ENCODE measurements at regions not wholly inside any gene's neighbourhood (a gene's known extent, or its start where the extent isn't known, plus 50 kb on each side); places are given as distances from the start of the nearest gene placed in this dataset.

GRCh38 chr11:43548916-43549315 is 131.6 kb upstream of the HSD17B12 start:
- H4K91ac ChIP-seq (ENCODE audit: insufficient read depth, low read depth, low read length): no peak overlapping the region
- H3K27me3 ChIP-seq (ENCODE audit: control insufficient read depth, insufficient read depth, low read length): peaks cover 44% of the 10 kb centered on the region
- CTCF ChIA-PET: no interaction called here
- no peaks in the 10 kb centered on the region for H3K4me1 ChIP-seq (ENCODE audit: control insufficient read depth, insufficient read depth, low read length)
- no peak overlapping the region for H2AK5ac ChIP-seq (ENCODE audit: low read depth, low read length)
- H3K4ac ChIP-seq (ENCODE audit: low read depth, low read length): no peak overlapping the region
- H3K14ac ChIP-seq (replicated peaks; ENCODE audit: low read depth, low read length): no peak overlapping the region
- H2BK5ac ChIP-seq (ENCODE audit: low read depth, low read length, poor library complexity, severe bottlenecking): no peak overlapping the region
- H3K18ac ChIP-seq (ENCODE audit: low read depth, low read length): no peak overlapping the region
- no peaks in the 10 kb centered on the region for H3K36me3 ChIP-seq (ENCODE audit: control insufficient read depth, insufficient read depth, low read length)
- no peak overlapping the region for H3K27ac ChIP-seq (ENCODE audit: insufficient read depth, low read length)
- H2BK15ac ChIP-seq (ENCODE audit: low read depth, low read length): no peak overlapping the region
- no peak overlapping the region for H2AFZ ChIP-seq (replicated peaks; ENCODE audit: low read length, poor library complexity)
- H3K4me3 ChIP-seq (ENCODE audit: insufficient read depth, low read depth, low read length): no peak overlapping the region
- no peak overlapping the region for H3K9ac ChIP-seq (ENCODE audit: low read depth, low read length)
- no peak overlapping the region for H4K5ac ChIP-seq (ENCODE audit: low read depth, low read length)
- no CpG with 5 or more reads among the region's 4 CpGs for WGBS, 2 experiments (ENCODE audit: extremely low coverage in 2 of 2, insufficient read length in 1 of 2)
- no peak overlapping the region for H3K4me2 ChIP-seq (ENCODE audit: low read depth, low read length)
- dilution Hi-C loops (cut with HindIII; ENCODE audit: low sequenced_read_pairs, unreplicated experiment): no loop called here
- no peak overlapping the region for H2AK9ac ChIP-seq (replicated peaks; ENCODE audit: low read depth, low read length, poor library complexity)
- no peaks in the 10 kb centered on the region for H3K9me1 ChIP-seq (ENCODE audit: insufficient read depth, low read length)
- no peaks in the 10 kb centered on the region for H4K20me1 ChIP-seq (ENCODE audit: insufficient read depth, low read length)
- no peaks in the 10 kb centered on the region for H3K9me3 ChIP-seq (ENCODE audit: control insufficient read depth, insufficient read depth, low read length)
- TF ChIP-seq USF2 (IDR thresholded peaks at IDR 0.05; ENCODE audit: low read depth, low read length): no peak
- TF ChIP-seq MAFK (IDR thresholded peaks at IDR 0.05; ENCODE audit: low read depth, low read length): no peak
- TF ChIP-seq CTCF (conservative IDR thresholded peaks at IDR 0.05; ENCODE audit: low read depth, low read length): no peak
- no peak for TF ChIP-seq FOS (IDR thresholded peaks at IDR 0.05; ENCODE audit: low read depth, low read length)
- TF ChIP-seq SMC3 (IDR thresholded peaks at IDR 0.05; ENCODE audit: low read depth, low read length): no peak
- no peak for TF ChIP-seq RCOR1 (IDR thresholded peaks at IDR 0.05; ENCODE audit: insufficient replicate concordance, low read length)
- TF ChIP-seq MAZ (IDR thresholded peaks at IDR 0.05; ENCODE audit: borderline replicate concordance, low read depth, low read length): no peak
- no peak for TF ChIP-seq CEBPB (IDR thresholded peaks at IDR 0.05; ENCODE audit: low read depth, low read length)
- no peak for TF ChIP-seq MXI1 (IDR thresholded peaks at IDR 0.05; ENCODE audit: borderline replicate concordance, low read depth, low read length)
- TF ChIP-seq RAD21 (IDR thresholded peaks at IDR 0.05; ENCODE audit: low read length): no peak
- no peak overlapping the region for H2BK120ac ChIP-seq (ENCODE audit: low read depth, low read length)
- H3K56ac ChIP-seq (ENCODE audit: extremely low read depth, insufficient read depth, low read length): no peak overlapping the region
- in situ Hi-C loops (cut with MboI; ENCODE audit: low sequenced_read_pairs): no loop called here
- no peak overlapping the region for H2BK20ac ChIP-seq (ENCODE audit: low read depth, low read length)
- intact Hi-C loops (cut with micrococcal nuclease): no loop called here
- no peak overlapping the region for H3K23ac ChIP-seq (ENCODE audit: low read depth, low read length)
- no peak overlapping the region for H4K8ac ChIP-seq (ENCODE audit: low read depth in 2 of 2, low read length in 2 of 2)
- H3K79me1 ChIP-seq (ENCODE audit: low read depth in 1 of 2, low read length in 2 of 2): no peaks in the 10 kb centered on the region
- ATAC-seq (ENCODE audit: low read depth): no peak
- DNase-seq: no peak
- POLR2A ChIA-PET (ENCODE audit: unreplicated experiment): no interaction called here
- BruUV-seq (replicated peaks): no TSS peak

Measured in IMR-90 (cell line).